Brain microvascular endothelial cell (primary cell): ENCODE measurements at regions not wholly inside any gene's neighbourhood (a gene's known extent, or its start where the extent isn't known, plus 50 kb on each side); places are given as distances from the start of the nearest gene placed in this dataset.
A peak's percentile ranks its signal among the peaks of the same experiment; 100 is the strongest.

ENCODE experiments used
- DNase-seq: peaks from one replicate; pipeline ENCODE4 v3.0.0-alpha.2; 2020
- H3K27ac ChIP-seq: fragments of 250-450 bp; sonication (Bioruptor Pico); 2 replicates; pipeline ENCODE4 v1.5.1; 2020; ENCODE audit warnings: mild to moderate bottlenecking, moderate library complexity
- H3K27me3 ChIP-seq: fragments of 250-450 bp; sonication (Bioruptor Pico); replicated peaks from 2 replicates; pipeline ENCODE4 v1.5.1; 2020; ENCODE audit warnings: mild to moderate bottlenecking
- H3K36me3 ChIP-seq: fragments of 250-450 bp; sonication (Bioruptor Pico); replicated peaks from 2 replicates; pipeline ENCODE4 v1.5.1; 2020; ENCODE audit warnings: mild to moderate bottlenecking
- H3K4me3 ChIP-seq: 2 replicates; pipeline ENCODE4 v1.5.1; 2011; ENCODE audit warnings: low read depth, mild to moderate bottlenecking, control low read depth, low read length, moderate library complexity
- in situ Hi-C: cut with HindIII; loops from 2 replicates; pipeline ENCODE4 v1.10.0; 2017; ENCODE audit warnings: low sequenced_read_pairs, low pct_ligation_motif_present
- TF ChIP-seq, protein P1 (sequence below): IDR thresholded peaks from 2 replicates; pipeline ENCODE4 v1.5.1; 2011; ENCODE audit warnings: low read depth, mild to moderate bottlenecking, moderate library complexity, low read length, control low read depth, inconsistent platforms; ENCODE audit errors: missing control alignments

- H3K4me3 ChIP-seq: no peak overlapping the region
- no peaks in the 10 kb centered on the region for H3K27me3 ChIP-seq
- TF ChIP-seq, protein P1, sequence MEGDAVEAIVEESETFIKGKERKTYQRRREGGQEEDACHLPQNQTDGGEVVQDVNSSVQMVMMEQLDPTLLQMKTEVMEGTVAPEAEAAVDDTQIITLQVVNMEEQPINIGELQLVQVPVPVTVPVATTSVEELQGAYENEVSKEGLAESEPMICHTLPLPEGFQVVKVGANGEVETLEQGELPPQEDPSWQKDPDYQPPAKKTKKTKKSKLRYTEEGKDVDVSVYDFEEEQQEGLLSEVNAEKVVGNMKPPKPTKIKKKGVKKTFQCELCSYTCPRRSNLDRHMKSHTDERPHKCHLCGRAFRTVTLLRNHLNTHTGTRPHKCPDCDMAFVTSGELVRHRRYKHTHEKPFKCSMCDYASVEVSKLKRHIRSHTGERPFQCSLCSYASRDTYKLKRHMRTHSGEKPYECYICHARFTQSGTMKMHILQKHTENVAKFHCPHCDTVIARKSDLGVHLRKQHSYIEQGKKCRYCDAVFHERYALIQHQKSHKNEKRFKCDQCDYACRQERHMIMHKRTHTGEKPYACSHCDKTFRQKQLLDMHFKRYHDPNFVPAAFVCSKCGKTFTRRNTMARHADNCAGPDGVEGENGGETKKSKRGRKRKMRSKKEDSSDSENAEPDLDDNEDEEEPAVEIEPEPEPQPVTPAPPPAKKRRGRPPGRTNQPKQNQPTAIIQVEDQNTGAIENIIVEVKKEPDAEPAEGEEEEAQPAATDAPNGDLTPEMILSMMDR: no peak
- no peak overlapping the region for H3K27ac ChIP-seq
- in situ Hi-C loops: no loop called here
- H3K36me3 ChIP-seq: no peaks in the 10 kb centered on the region
- no peak for DNase-seq
These were observed 149.5 kb upstream of the COX10 start for GRCh38 chr17:13919818-13920217.

DNA sequence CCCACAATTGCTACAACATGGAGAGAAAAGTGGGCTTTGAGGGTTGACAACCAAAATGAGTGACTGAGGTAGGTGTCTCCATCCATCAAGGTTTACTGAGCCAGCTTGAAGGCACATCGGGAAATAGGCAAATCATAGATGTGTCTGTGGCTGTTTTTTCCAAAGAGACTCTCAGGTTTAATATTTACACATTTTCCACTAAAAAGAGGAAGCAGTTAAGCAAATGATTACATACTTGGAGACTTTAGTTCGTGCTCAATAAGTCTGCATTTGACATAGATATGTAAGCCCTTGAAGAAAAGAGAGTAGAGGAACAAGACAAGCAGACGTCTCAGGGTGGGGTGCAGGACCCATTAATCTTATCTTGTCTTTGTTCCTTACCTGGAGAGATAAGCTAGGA is 148.9 kb upstream of the COX10 start:
- DNase-seq: no peak
- in situ Hi-C loops: no loop called here
- no peaks in the 10 kb centered on the region for H3K27me3 ChIP-seq
- no peaks in the 10 kb centered on the region for H3K36me3 ChIP-seq
- TF ChIP-seq, protein P1: no peak
- H3K27ac ChIP-seq: no peak overlapping the region
- H3K4me3 ChIP-seq: no peak overlapping the region

GRCh38 chr17:13921841-13922776 is 147.2 kb upstream of the COX10 start:
- Histone ChIP-seq H3K27ac (no peak overlapping the region), H3K36me3 (no peaks in the 10 kb centered on the region), H3K27me3 (no peaks in the 10 kb centered on the region), H3K4me3 (no peak overlapping the region)
- TF ChIP-seq, protein P1: no peak
- DNase-seq: no peak
- in situ Hi-C loops: no loop called here

- H3K27ac ChIP-seq: no peak overlapping the region
- no peak for DNase-seq
- in situ Hi-C loops: no loop called here
- no peaks in the 10 kb centered on the region for H3K36me3 ChIP-seq
- H3K4me3 ChIP-seq: no peak overlapping the region
- TF ChIP-seq, protein P1: no peak
- no peaks in the 10 kb centered on the region for H3K27me3 ChIP-seq
These were observed 146.4 kb upstream of the COX10 start for GRCh38 chr17:13922885-13923284.

DNA sequence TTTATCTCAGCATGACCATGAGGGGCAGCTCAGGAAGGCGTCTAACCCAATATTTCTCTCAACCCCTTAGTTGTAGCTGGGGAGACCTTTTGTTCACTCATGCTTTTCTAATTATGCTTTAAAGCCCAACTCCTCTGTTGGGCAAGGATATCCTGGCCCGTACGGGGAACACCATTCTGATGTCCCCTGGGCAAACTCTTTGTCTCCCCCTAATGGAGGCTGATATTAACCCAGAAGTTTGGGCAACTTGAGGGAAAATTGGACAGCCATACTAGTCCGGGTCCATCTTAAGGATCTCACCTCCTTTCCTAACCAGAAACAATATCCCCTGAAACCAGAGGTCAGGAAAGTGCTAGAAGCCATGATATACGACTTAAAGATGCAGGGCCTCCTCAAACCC is 143.7 kb upstream of the COX10 start:
- H3K27ac ChIP-seq: no peak overlapping the region
- in situ Hi-C loops: no loop called here
- no peaks in the 10 kb centered on the region for H3K27me3 ChIP-seq
- H3K4me3 ChIP-seq: no peak overlapping the region
- no peaks in the 10 kb centered on the region for H3K36me3 ChIP-seq
- TF ChIP-seq, protein P1: peak; percentile 26
- no peak for DNase-seq

DNA sequence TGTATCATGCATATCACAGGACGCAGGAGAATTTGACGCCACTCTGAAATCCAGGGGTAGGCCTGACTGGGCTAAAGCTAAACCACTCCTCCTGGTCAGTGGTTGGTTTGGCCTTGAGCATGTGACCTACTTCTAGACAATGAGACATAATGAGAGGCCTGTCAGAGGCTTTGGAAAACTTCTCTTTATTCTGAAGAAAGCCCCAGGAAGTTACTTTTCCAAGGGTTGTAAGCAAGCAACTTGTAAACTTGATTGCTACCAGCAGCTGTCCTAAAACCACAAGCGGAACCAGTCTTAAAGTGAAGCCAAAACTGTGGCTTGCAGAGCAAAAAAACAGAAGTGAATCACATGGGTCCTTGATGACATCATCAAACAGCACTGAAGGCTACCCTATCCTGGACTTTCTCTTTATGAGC is 138.2 kb upstream of the COX10 start:
- Histone ChIP-seq H3K27ac (no peak overlapping the region), H3K36me3 (no peaks in the 10 kb centered on the region), H3K27me3 (no peaks in the 10 kb centered on the region), H3K4me3 (no peak overlapping the region)
- in situ Hi-C loops: no loop called here
- TF ChIP-seq, protein P1: no peak
- DNase-seq: no peak
